K562 (cell line): ENCODE measurements at regions not wholly inside any gene's neighbourhood (a gene's known extent, or its start where the extent isn't known, plus 50 kb on each side); places are given as distances from the start of the nearest gene placed in this dataset.

Source experiments
- ATAC-seq: fragments of 200-7000 bp; cut with Tn5 transposase; 3 replicates; pipeline ENCODE4 v1.9.1; 2020; ENCODE audit warnings: moderate library complexity
- BruUV-seq: library from RNA; stranded (reverse); fragments of 400-500 nt; replicated peaks from 2 replicates; lab custom pipeline; 2021; lab: Mats Ljungman, UMichigan
- CTCF ChIA-PET: fragments of 300-600 bp; formaldehyde crosslinking; extraction: SDS; loops from one replicate; lab custom pipeline; 2021; ENCODE audit warnings: low intra/inter-chr PET ratio; lab: Yijun Ruan, JAX
- POLR2A ChIA-PET: fragments of 300-600, 350-650 bp; sonication (Branson Sonifier 250); formaldehyde crosslinking; extraction: SDS; loops from one replicate; lab custom pipeline; 2021; ENCODE audit warnings: antibody characterized with exemption, inconsistent platforms; lab: Yijun Ruan, JAX
- DNase-seq, 4 experiments: peaks; one replicate each; pipeline versions ENCODE4 v3.0.0 to v3.0.0-alpha.2; 2011 to 2018; ENCODE audit warnings: low spot score in 3 of 4, mixed read lengths in 3 of 4; ENCODE audit errors: extremely low read depth in 1 of 4
- FAIRE-seq: peaks from 2 replicates; lab custom pipeline; 2011; peaks lifted over from hg19 to GRCh38; lab: Jason Lieb, UNC
- H2AFZ ChIP-seq: 2 replicates; pipeline ENCODE4 v1.6.0; 2011; ENCODE audit warnings: low read depth, low read length, control low read depth, inconsistent platforms
- H3K27ac ChIP-seq: fragments of 200-600 bp; 3 replicates; pipeline ENCODE4 v1.8.0; 2011; ENCODE audit warnings: low read depth, mild to moderate bottlenecking, control low read depth, inconsistent platforms, low read length, moderate library complexity, mixed read lengths; ENCODE audit errors: extremely low read depth
- H3K27me3 ChIP-seq, 2 experiments: fragments of 300-600 bp in 1 of 2; 2 replicates in 1 of 2; 3 replicates in 1 of 2; pipeline versions ENCODE4 v1.6.0 to v1.8.0; 2011; ENCODE audit warnings: inconsistent platforms in 2 of 2, low read length in 2 of 2, mild to moderate bottlenecking in 1 of 2, mixed read lengths in 1 of 2, moderate library complexity in 1 of 2; ENCODE audit not compliant: control insufficient read depth in 2 of 2, insufficient read depth in 2 of 2
- H3K36me3 ChIP-seq: fragments of 300-600 bp; 3 replicates; pipeline ENCODE4 v1.8.0; 2011; ENCODE audit warnings: mild to moderate bottlenecking, low read length, inconsistent platforms; ENCODE audit not compliant: control insufficient read depth, insufficient read depth
- H3K4me1 ChIP-seq, 2 experiments: fragments of 200-600 bp in 1 of 2; replicated peaks in 1 of 2; 2 replicates in 1 of 2; 3 replicates in 1 of 2; pipeline versions ENCODE4 v1.5.1 to v1.8.0; 2011; ENCODE audit warnings: inconsistent platforms in 2 of 2, low read length in 2 of 2, mild to moderate bottlenecking in 1 of 2, mixed read lengths in 1 of 2, moderate library complexity in 1 of 2; ENCODE audit not compliant: control insufficient read depth in 2 of 2, insufficient read depth in 2 of 2
- H3K4me2 ChIP-seq: 2 replicates; pipeline ENCODE4 v1.6.1; 2011; ENCODE audit warnings: low read length, control low read depth, inconsistent platforms, mixed read lengths; ENCODE audit not compliant: insufficient read depth
- H3K4me3 ChIP-seq: fragments of 200-600 bp; sonication (generic), shearing (Covaris generic); 2 replicates; pipeline ENCODE4 v1.5.1; 2016; ENCODE audit warnings: control low read depth, inconsistent platforms
- H3K79me2 ChIP-seq: fragments of 200-600 bp; 3 replicates; pipeline ENCODE4 v1.8.0; 2011; ENCODE audit warnings: low read length, inconsistent platforms; ENCODE audit not compliant: control insufficient read depth, insufficient read depth
- H3K9ac ChIP-seq, 2 experiments: 2 replicates each; pipeline versions ENCODE4 v1.6.0 to v1.6.1; 2011; ENCODE audit warnings: low read depth in 2 of 2, low read length in 2 of 2, control low read depth in 1 of 2, inconsistent platforms in 1 of 2, mild to moderate bottlenecking in 1 of 2, mixed read lengths in 1 of 2; ENCODE audit not compliant: insufficient read depth in 1 of 2
- H3K9me1 ChIP-seq: one replicate; pipeline ENCODE4 v1.6.0; 2011; ENCODE audit warnings: inconsistent platforms, mild to moderate bottlenecking, low read length, moderate library complexity; ENCODE audit not compliant: control insufficient read depth, insufficient read depth
- H3K9me3 ChIP-seq: replicated peaks from 2 replicates; pipeline ENCODE4 v1.5.1; 2011; ENCODE audit warnings: low read depth, low read length, inconsistent platforms; ENCODE audit not compliant: control insufficient read depth, insufficient read depth
- H4K20me1 ChIP-seq: replicated peaks from 2 replicates; pipeline ENCODE4 v1.6.1; 2011; ENCODE audit warnings: low read length, inconsistent platforms, mixed read lengths; ENCODE audit not compliant: control insufficient read depth, insufficient read depth
- ELF4 ChIP-seq: fragments of 450-650 bp; formaldehyde crosslinking; IDR thresholded peaks from 2 replicates; pipeline ENCODE4 v1.4.0; 2022; ENCODE audit warnings: missing genetic modification characterization
- EP400 ChIP-seq: fragments of 450-650 bp; IDR thresholded peaks from 2 replicates; pipeline ENCODE4 v1.6.1; 2017; ENCODE audit warnings: antibody characterized with exemption, mild to moderate bottlenecking, moderate library complexity
- FIP1L1 ChIP-seq: fragments of 200-400 bp; formaldehyde crosslinking; IDR thresholded peaks from 2 replicates; pipeline ENCODE4 v1.6.1; 2018; ENCODE audit warnings: mild to moderate bottlenecking, low read depth, low read length; ENCODE audit not compliant: poor library complexity, severe bottlenecking
- GATAD2A ChIP-seq: fragments of 450-650 bp; IDR thresholded peaks from 2 replicates; pipeline ENCODE4 v1.6.1; 2017
- GATAD2B ChIP-seq: fragments of 450-650 bp; IDR thresholded peaks from 2 replicates; pipeline ENCODE4 v1.6.1; 2017; ENCODE audit warnings: mild to moderate bottlenecking, borderline replicate concordance
- MBD1 ChIP-seq: fragments of 250-450 bp; sonication (Bioruptor Pico); IDR thresholded peaks from 2 replicates; pipeline ENCODE4 v1.8.0; 2022; ENCODE audit warnings: inconsistent platforms
- NFYB ChIP-seq: IDR thresholded peaks from 2 replicates; pipeline ENCODE4 v1.6.1; 2011; ENCODE audit warnings: mild to moderate bottlenecking, moderate library complexity; ENCODE audit not compliant: insufficient read length; ENCODE audit errors: extremely low read depth
- NR2F6 ChIP-seq: fragments of 450-650 bp; formaldehyde crosslinking; IDR thresholded peaks from 2 replicates; pipeline ENCODE4 v1.4.0; 2020; ENCODE audit warnings: mild to moderate bottlenecking
- WGBS: fragments of 100-300 bp; shearing (Covaris generic); methylation state at CpG from one replicate; pipeline ENCODE4 v1.1.6; 2016; ENCODE audit warnings: low coverage, mixed read lengths; ENCODE audit not compliant: insufficient coverage; ENCODE audit errors: missing lambda C conversion rate; 5-methylcytosine and 5-hydroxymethylcytosine counted together
- in situ Hi-C: fragments of 300-500 bp; cut with MboI; formaldehyde crosslinking; loops from 4 replicates; pipeline ENCODE4 v1.15.0; 2018; ENCODE audit warnings: inconsistent platforms, mixed read lengths
- intact Hi-C: fragments of 100-400 bp; cut with micrococcal nuclease; formaldehyde crosslinking; loops from 2 replicates; pipeline ENCODE4 v1.14.2; 2022
- TF ChIP-seq, protein P1 (sequence below): fragments of 450-650 bp; conservative IDR thresholded peaks from 2 replicates; pipeline ENCODE4 v1.6.1; 2016; ENCODE audit warnings: missing genetic modification characterization, low read depth, mild to moderate bottlenecking, missing compliant biosample characterization, moderate library complexity

DNA sequence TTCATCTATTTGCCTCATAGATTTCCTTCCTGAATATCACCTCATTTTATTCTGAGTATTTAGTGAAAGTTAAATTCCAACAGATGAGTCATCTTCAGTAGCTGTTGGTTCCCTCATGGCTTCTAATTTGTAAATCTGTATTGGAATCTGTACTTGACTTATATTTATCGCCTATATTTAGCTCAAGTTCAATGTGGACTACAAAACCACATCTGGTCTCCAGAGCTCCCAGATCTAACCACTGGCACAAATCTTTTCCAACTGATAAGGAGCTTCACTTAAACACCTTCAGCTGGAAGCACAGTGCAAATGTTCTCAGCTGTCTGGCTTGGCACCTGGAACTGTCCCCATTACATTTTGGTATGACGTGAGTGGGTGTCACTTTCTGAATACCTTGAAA, 82.8 kb upstream of the DSEL start:
- Histone ChIP-seq H3K9me3 (no peaks in the 10 kb centered on the region), H3K36me3 (no peaks in the 10 kb centered on the region), H3K27me3 (no peaks in the 10 kb centered on the region), H3K27ac (no peak overlapping the region), H3K4me2 (no peak overlapping the region), H3K79me2 (no peaks in the 10 kb centered on the region), H3K4me1 (no peaks in the 10 kb centered on the region), H4K20me1 (no peaks in the 10 kb centered on the region), H3K9me1 (no peaks in the 10 kb centered on the region), H2AFZ (no peak overlapping the region), H3K9ac (no peak overlapping the region), H3K4me3 (no peak overlapping the region)
- ATAC-seq (no peak), FAIRE-seq (no peak), DNase-seq (no peak)
- POLR2A ChIA-PET: no interaction called here
- BruUV-seq: no TSS peak
- in situ Hi-C loops (no loop called here), intact Hi-C loops (no loop called here)
- CTCF ChIA-PET: no interaction called here
- TF ChIP-seq, protein P1, sequence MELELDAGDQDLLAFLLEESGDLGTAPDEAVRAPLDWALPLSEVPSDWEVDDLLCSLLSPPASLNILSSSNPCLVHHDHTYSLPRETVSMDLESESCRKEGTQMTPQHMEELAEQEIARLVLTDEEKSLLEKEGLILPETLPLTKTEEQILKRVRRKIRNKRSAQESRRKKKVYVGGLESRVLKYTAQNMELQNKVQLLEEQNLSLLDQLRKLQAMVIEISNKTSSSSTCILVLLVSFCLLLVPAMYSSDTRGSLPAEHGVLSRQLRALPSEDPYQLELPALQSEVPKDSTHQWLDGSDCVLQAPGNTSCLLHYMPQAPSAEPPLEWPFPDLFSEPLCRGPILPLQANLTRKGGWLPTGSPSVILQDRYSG (tag): no peak
- TF ChIP-seq ELF4 (CRISPR knock-in tag) (no peak), NFYB (no peak), EP400 (no peak), GATAD2B (no peak), NR2F6 (CRISPR knock-in tag) (no peak), MBD1 (CRISPR knock-in tag) (no peak), GATAD2A (no peak), FIP1L1 (no peak)
- WGBS: 0% methylated on average over 2 of the region's 2 CpGs
